ENCODE measurements at regions not wholly inside any gene's neighbourhood (a gene's known extent, or its start where the extent isn't known, plus 50 kb on each side); places are given as distances from the start of the nearest gene placed in this dataset.

GRCh38 chr21:39124681-39125251 lies 58.5 kb downstream of the PSMG1 start:
- H3K27me3 ChIP-seq (ENCODE audit: control insufficient read depth, insufficient read depth, low read length), result no peaks in the 10 kb centered on the region
- H3K4me3 ChIP-seq (ENCODE audit: low read length), result no peak overlapping the region
- H3K27ac ChIP-seq (ENCODE audit: low read depth, low read length), result peak overlapping the region; percentile 48
- no peak overlapping the region for H3K9ac ChIP-seq (ENCODE audit: low read length)
- no peaks in the 10 kb centered on the region for H3K36me3 ChIP-seq (ENCODE audit: control insufficient read depth, insufficient read depth, low read length)
- H3K4me1 ChIP-seq (ENCODE audit: control insufficient read depth, insufficient read depth, low read length), result peaks cover 10% of the 10 kb centered on the region

- no peaks in the 10 kb centered on the region for H3K27me3 ChIP-seq (ENCODE audit: control insufficient read depth, insufficient read depth, low read length)
- H3K36me3 ChIP-seq (ENCODE audit: control insufficient read depth, insufficient read depth, low read length), result no peaks in the 10 kb centered on the region
- no peak overlapping the region for H3K9ac ChIP-seq (ENCODE audit: low read length)
- no peak overlapping the region for H3K27ac ChIP-seq (ENCODE audit: low read depth, low read length)
- peaks cover 10% of the 10 kb centered on the region for H3K4me1 ChIP-seq (ENCODE audit: control insufficient read depth, insufficient read depth, low read length)
- no peak overlapping the region for H3K4me3 ChIP-seq (ENCODE audit: low read length)
Measured at GRCh38 chr21:39123375-39123774, 59.9 kb downstream of the PSMG1 start.

DNA sequence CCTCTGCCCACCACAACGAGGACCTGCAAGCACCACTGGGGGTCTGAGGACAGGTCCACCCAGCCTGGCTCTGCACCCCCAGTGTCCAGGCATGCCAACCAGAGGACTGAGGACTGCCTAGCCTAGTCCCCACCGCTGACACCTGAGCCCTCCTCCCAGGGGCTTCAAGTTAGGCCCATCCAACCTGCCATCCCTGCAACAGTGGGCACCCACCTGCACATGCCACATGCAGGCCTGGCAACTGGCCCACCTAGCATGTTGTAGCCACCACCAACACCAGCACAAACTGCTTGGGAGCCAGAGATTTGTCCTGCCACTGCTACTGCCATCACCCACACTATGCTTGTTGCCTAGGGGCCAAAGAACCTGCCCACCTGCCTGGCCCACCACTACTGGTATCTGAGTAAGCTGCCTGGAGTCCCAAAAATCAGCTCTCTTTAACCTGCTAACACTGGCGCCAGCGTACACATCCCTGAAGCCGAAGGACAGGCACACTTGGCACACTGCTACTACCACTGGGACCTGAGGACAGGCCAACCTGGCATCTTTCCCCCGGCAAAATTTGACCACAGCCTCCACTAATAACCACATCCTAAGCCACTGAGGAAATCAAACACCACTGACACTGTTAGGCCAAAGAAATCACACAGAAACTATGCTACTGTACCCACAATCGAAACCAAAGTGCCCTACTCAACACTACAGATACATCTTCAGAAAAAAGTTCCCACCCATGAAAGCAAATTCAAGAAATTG lies 61.5 kb downstream of the PSMG1 start:
- Histone ChIP-seq H3K36me3 (ENCODE audit: control insufficient read depth, insufficient read depth, low read length) (no peaks in the 10 kb centered on the region), H3K27ac (ENCODE audit: low read depth, low read length) (no peak overlapping the region), H3K4me3 (ENCODE audit: low read length) (no peak overlapping the region), H3K27me3 (ENCODE audit: control insufficient read depth, insufficient read depth, low read length) (no peaks in the 10 kb centered on the region), H3K4me1 (ENCODE audit: control insufficient read depth, insufficient read depth, low read length) (peaks cover 10% of the 10 kb centered on the region), H3K9ac (ENCODE audit: low read length) (no peak overlapping the region)

DNA sequence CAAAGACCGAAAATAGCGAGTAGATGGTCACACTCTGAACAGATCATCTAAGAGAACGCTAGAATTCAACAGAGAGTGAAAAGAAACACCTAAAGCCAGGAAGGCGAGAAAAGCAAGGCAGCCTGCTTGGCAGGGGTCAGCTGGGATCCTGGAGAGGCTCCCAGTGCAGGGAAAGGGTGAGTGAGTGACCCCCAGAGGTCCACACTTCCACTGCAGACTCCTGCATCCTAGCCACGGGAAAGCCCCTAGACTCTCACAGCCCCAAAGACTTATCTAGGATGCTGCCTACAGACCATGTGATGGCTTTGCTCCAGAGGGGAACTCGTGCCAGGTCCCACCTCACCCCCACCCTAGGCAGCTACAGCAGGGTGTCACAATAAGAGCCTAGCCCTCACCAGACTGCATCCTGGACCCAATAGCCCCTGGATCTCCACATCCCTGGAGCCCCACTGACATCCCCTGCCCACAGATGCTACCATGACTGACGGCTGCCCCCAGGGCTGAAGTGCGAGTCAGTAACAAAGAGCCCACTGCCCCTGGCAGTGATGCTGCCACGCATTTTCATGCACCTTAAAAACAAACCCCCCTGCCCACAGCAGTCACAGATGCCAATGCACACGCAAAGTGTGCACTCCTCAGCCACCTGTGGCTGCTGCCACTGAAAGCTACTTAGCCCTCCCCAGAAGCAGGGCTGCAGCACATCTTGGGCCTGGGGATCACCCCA lies 62.2 kb downstream of the PSMG1 start:
- H3K4me3 ChIP-seq (ENCODE audit: low read length), result no peak overlapping the region

DNA sequence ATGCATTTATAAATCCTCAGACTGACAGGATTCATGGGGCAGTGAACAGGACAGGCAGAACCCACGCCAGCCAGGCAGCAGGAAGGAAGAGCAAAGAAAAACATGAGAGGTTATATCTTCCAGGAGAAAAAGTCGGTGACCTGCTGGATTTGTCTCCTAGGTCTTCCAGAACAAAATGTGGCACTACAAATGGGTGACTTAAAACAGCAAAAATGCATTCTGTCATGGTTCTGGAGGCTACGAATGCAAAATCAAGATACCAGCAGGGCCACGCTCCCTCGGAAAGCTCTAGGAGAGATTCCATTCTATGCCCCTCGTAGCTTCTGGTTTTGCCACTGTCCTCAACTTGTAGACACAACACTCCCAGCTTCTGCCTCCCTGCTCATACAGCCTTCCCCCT lies 63.4 kb downstream of the PSMG1 start:
- H3K36me3 ChIP-seq (ENCODE audit: control insufficient read depth, insufficient read depth, low read length), result no peaks in the 10 kb centered on the region
- H3K4me1 ChIP-seq (ENCODE audit: control insufficient read depth, insufficient read depth, low read length), result peaks cover 6% of the 10 kb centered on the region
- H3K4me3 ChIP-seq (ENCODE audit: low read length), result no peak overlapping the region
- no peak overlapping the region for H3K9ac ChIP-seq (ENCODE audit: low read length)
- H3K27me3 ChIP-seq (ENCODE audit: control insufficient read depth, insufficient read depth, low read length), result no peaks in the 10 kb centered on the region
- no peak overlapping the region for H3K27ac ChIP-seq (ENCODE audit: low read depth, low read length)

More for the DNA sequence above, 62.2 kb downstream of the PSMG1 start:
- no peak overlapping the region for H3K9ac ChIP-seq (ENCODE audit: low read length)
- H3K27me3 ChIP-seq (ENCODE audit: control insufficient read depth, insufficient read depth, low read length), result no peaks in the 10 kb centered on the region
- peaks cover 10% of the 10 kb centered on the region for H3K4me1 ChIP-seq (ENCODE audit: control insufficient read depth, insufficient read depth, low read length)
- H3K27ac ChIP-seq (ENCODE audit: low read depth, low read length), result no peak overlapping the region
- no peaks in the 10 kb centered on the region for H3K36me3 ChIP-seq (ENCODE audit: control insufficient read depth, insufficient read depth, low read length)

DNA sequence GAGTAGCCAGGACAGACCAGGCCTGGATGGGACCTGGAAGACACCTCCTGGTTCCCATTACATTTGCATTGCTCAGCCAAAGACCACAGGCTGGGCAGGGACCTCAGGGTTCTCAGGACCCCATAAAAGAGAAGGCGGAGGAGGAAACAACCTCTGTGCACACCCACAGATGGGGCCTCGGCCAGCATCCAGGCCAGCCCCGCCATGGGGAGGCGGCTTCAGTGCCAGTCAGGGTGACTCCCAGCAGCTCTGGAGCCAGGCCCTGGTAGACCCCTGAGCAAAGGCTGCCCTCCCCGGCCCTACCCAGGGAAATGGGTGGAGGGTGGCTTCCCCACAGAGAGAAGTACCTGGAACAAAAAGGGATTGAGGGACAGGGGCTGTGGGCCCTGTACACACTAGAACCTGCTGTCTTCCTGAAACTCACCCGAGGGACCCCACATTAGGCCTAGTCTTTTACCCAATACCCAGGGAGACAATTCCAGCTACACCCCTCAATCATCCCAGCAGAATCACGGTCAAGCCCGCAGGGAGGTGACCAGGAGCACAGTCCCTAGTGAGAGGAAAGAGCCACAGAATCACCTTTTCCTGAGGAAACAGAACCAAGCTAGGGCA lies 64.5 kb downstream of the PSMG1 start:
- Histone ChIP-seq H3K27ac (ENCODE audit: low read depth, low read length) (no peak overlapping the region), H3K9ac (ENCODE audit: low read length) (no peak overlapping the region), H3K36me3 (ENCODE audit: control insufficient read depth, insufficient read depth, low read length) (no peaks in the 10 kb centered on the region), H3K4me3 (ENCODE audit: low read length) (no peak overlapping the region), H3K4me1 (ENCODE audit: control insufficient read depth, insufficient read depth, low read length) (no peaks in the 10 kb centered on the region), H3K27me3 (ENCODE audit: control insufficient read depth, insufficient read depth, low read length) (no peaks in the 10 kb centered on the region)

DNA sequence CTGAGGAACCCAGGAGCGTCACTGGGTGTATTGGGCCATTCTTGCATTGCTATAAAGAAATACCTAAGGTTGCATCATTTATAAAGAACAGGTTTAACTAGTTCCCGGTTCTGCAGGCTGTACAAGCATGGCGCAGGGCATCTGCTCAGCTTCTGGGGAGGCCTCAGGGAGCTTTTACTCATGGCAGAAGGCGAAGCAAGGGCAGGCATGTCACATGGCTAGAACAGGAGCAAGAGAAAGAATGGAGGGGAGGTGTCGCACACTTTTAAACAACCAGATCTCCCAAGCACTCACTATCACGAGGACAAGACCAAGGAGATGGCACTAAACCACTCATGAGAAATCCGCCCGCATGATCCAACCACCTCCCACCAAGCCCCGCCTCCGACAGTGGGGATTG lies 65.2 kb downstream of the PSMG1 start:
- Histone ChIP-seq H3K4me1 (ENCODE audit: control insufficient read depth, insufficient read depth, low read length) (no peaks in the 10 kb centered on the region), H3K27ac (ENCODE audit: low read depth, low read length) (no peak overlapping the region), H3K9ac (ENCODE audit: low read length) (no peak overlapping the region), H3K4me3 (ENCODE audit: low read length) (no peak overlapping the region), H3K27me3 (ENCODE audit: control insufficient read depth, insufficient read depth, low read length) (no peaks in the 10 kb centered on the region), H3K36me3 (ENCODE audit: control insufficient read depth, insufficient read depth, low read length) (no peaks in the 10 kb centered on the region)

GRCh38 chr21:39117440-39117970 lies 65.7 kb downstream of the PSMG1 start:
- Histone ChIP-seq H3K4me1 (ENCODE audit: control insufficient read depth, insufficient read depth, low read length) (no peaks in the 10 kb centered on the region), H3K4me3 (ENCODE audit: low read length) (no peak overlapping the region), H3K36me3 (ENCODE audit: control insufficient read depth, insufficient read depth, low read length) (no peaks in the 10 kb centered on the region), H3K27ac (ENCODE audit: low read depth, low read length) (no peak overlapping the region), H3K27me3 (ENCODE audit: control insufficient read depth, insufficient read depth, low read length) (no peaks in the 10 kb centered on the region), H3K9ac (ENCODE audit: low read length) (no peak overlapping the region)

GRCh38 chr21:39116761-39117439 lies 66.4 kb downstream of the PSMG1 start:
- H3K9ac ChIP-seq (ENCODE audit: low read length), result no peak overlapping the region
- H3K27ac ChIP-seq (ENCODE audit: low read depth, low read length), result no peak overlapping the region
- H3K4me3 ChIP-seq (ENCODE audit: low read length), result no peak overlapping the region
- H3K27me3 ChIP-seq (ENCODE audit: control insufficient read depth, insufficient read depth, low read length), result no peaks in the 10 kb centered on the region
- no peaks in the 10 kb centered on the region for H3K4me1 ChIP-seq (ENCODE audit: control insufficient read depth, insufficient read depth, low read length)
- no peaks in the 10 kb centered on the region for H3K36me3 ChIP-seq (ENCODE audit: control insufficient read depth, insufficient read depth, low read length)

- no peak overlapping the region for H3K27ac ChIP-seq (ENCODE audit: low read depth, low read length)
- H3K9ac ChIP-seq (ENCODE audit: low read length), result no peak overlapping the region
- H3K36me3 ChIP-seq (ENCODE audit: control insufficient read depth, insufficient read depth, low read length), result no peaks in the 10 kb centered on the region
- H3K4me1 ChIP-seq (ENCODE audit: control insufficient read depth, insufficient read depth, low read length), result no peaks in the 10 kb centered on the region
- no peaks in the 10 kb centered on the region for H3K27me3 ChIP-seq (ENCODE audit: control insufficient read depth, insufficient read depth, low read length)
- H3K4me3 ChIP-seq (ENCODE audit: low read length), result no peak overlapping the region
Measured at GRCh38 chr21:39115576-39116235, 67.5 kb downstream of the PSMG1 start.

DNA sequence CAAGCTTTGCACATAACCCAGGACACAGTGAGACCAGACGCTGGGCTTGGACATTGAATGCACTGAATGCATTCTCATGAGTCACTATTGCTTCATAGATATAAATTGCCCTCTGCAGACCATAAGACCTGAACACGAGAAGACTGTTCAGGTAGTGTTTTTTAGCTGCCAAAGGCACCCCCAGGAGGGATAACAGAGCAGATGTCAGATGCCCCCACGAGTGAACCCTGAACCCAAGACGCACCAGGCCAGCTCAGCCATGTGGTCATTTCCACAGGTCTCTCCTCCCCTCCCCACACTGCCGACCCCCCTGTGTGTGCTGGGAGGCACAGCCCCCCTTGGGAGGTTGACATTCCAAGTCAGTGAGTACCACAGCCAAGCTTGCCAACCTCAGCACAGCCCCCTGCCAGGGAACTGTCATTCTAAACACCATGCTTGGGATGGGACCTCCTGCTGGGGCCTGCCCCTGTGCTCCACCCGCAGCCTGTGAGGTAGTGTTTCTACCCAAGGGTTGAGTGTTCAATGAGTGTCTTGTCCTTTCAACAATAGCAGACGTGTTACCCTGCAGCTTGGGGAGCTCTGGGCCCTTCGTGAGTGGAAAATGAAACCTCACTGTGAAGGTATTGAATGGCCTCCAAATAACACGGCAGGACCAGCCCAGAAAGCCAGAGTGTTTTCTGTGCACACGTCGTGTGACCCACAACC lies 68.2 kb downstream of the PSMG1 start:
- Histone ChIP-seq H3K36me3 (ENCODE audit: control insufficient read depth, insufficient read depth, low read length) (no peaks in the 10 kb centered on the region), H3K27ac (ENCODE audit: low read depth, low read length) (no peak overlapping the region), H3K27me3 (ENCODE audit: control insufficient read depth, insufficient read depth, low read length) (no peaks in the 10 kb centered on the region), H3K4me1 (ENCODE audit: control insufficient read depth, insufficient read depth, low read length) (no peaks in the 10 kb centered on the region), H3K9ac (ENCODE audit: low read length) (no peak overlapping the region), H3K4me3 (ENCODE audit: low read length) (no peak overlapping the region)

Measured in rectal smooth muscle tissue (tissue), 1 donor.